Testis (tissue), 2 donors: ENCODE measurements at regions not wholly inside any gene's neighbourhood (a gene's known extent, or its start where the extent isn't known, plus 50 kb on each side); places are given as distances from the start of the nearest gene placed in this dataset.

ENCODE experiments used
- POLR2A ChIP-seq: fragments of 450-650 bp; IDR thresholded peaks from one replicate; pipeline ENCODE4 v1.6.1; 2017; ENCODE audit warnings: antibody characterized with exemption, mild to moderate bottlenecking, moderate library complexity
- TF ChIP-seq, protein P1 (sequence below), 3 experiments: fragments of 450-650 bp in 2 of 3; fragments of 200-600 bp in 1 of 3; sonication (generic) in 1 of 3; IDR thresholded peaks; one replicate each; pipeline ENCODE4 v1.5.1; 2016 to 2019; ENCODE audit warnings: antibody characterized with exemption in 3 of 3, mild to moderate bottlenecking in 2 of 3, moderate library complexity in 1 of 3

DNA sequence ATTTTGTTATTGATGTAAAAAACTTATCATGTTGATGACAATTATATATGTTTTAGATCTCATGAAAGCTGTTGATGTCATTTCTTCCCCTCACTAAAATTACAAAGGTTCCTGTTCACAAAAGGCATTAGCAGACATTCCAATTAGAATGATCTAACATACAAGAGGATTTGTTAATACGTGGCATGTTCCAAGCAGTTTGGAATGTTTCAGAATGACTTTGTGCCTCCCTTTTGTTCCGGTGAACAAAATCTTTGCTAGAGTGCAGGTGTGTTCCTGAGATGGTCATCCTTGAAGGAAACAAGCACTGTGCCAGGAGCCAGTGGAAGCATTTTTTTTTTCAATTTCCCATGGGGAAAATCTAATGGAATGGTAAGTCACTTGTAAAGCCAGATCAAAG is 108.0 kb upstream of the KCTD3 start:
- TF ChIP-seq, protein P1, sequence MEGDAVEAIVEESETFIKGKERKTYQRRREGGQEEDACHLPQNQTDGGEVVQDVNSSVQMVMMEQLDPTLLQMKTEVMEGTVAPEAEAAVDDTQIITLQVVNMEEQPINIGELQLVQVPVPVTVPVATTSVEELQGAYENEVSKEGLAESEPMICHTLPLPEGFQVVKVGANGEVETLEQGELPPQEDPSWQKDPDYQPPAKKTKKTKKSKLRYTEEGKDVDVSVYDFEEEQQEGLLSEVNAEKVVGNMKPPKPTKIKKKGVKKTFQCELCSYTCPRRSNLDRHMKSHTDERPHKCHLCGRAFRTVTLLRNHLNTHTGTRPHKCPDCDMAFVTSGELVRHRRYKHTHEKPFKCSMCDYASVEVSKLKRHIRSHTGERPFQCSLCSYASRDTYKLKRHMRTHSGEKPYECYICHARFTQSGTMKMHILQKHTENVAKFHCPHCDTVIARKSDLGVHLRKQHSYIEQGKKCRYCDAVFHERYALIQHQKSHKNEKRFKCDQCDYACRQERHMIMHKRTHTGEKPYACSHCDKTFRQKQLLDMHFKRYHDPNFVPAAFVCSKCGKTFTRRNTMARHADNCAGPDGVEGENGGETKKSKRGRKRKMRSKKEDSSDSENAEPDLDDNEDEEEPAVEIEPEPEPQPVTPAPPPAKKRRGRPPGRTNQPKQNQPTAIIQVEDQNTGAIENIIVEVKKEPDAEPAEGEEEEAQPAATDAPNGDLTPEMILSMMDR (IDR thresholded peaks at IDR 0.05): no peak
- no peak for TF ChIP-seq POLR2A
